Natural killer cell (primary cell): ENCODE measurements at regions not wholly inside any gene's neighbourhood (a gene's known extent, or its start where the extent isn't known, plus 50 kb on each side); places are given as distances from the start of the nearest gene placed in this dataset.

ENCODE experiments used
- ATAC-seq, 3 donors: fragments of 150-1000 bp in 2 of 3; fragments of 200-7000 bp in 1 of 3; cut with Tn5 transposase; 1 replicate in 1 of 3; 2 replicates in 2 of 3; pipeline ENCODE4 v1.10.0; 2021; ENCODE audit warnings: mild to moderate bottlenecking in 2 of 3, moderate library complexity in 2 of 3
- DNase-seq, 2 donors: peaks; one replicate each; pipeline versions ENCODE4 v3.0.0 to v3.0.0-alpha.2; 2013 to 2021; ENCODE audit warnings: mixed read lengths in 1 of 2
- H3K27ac ChIP-seq: one replicate; pipeline ENCODE4 v1.5.1; 2013; ENCODE audit warnings: mild to moderate bottlenecking, low read length
- H3K27me3 ChIP-seq: one replicate; pipeline ENCODE4 v1.6.1; 2013; ENCODE audit warnings: low read length; ENCODE audit not compliant: control insufficient read depth, insufficient read depth
- H3K36me3 ChIP-seq: one replicate; pipeline ENCODE4 v1.6.1; 2013; ENCODE audit warnings: low read length; ENCODE audit not compliant: control insufficient read depth, insufficient read depth
- H3K4me1 ChIP-seq: one replicate; pipeline ENCODE4 v1.6.1; 2013; ENCODE audit warnings: low read length; ENCODE audit not compliant: control insufficient read depth, insufficient read depth
- H3K4me3 ChIP-seq: one replicate; pipeline ENCODE4 v1.5.1; 2013; ENCODE audit warnings: low read length
- H3K9me3 ChIP-seq: one replicate; pipeline ENCODE4 v1.6.1; 2013; ENCODE audit warnings: low read length; ENCODE audit not compliant: control insufficient read depth, insufficient read depth
- H3K27ac Mint-ChIP-seq, 2 donors: one replicate each; pipeline ENCODE4 v1.8.0; 2022; ENCODE audit warnings: mild to moderate bottlenecking in 2 of 2, mixed read lengths in 2 of 2, moderate library complexity in 1 of 2
- H3K27me3 Mint-ChIP-seq, 2 donors: one replicate each; pipeline ENCODE4 v1.8.0; 2022; ENCODE audit warnings: low read depth in 2 of 2, mixed read lengths in 2 of 2
- H3K36me3 Mint-ChIP-seq: one replicate; pipeline ENCODE4 v1.8.0; 2022; ENCODE audit warnings: mixed read lengths
- H3K4me1 Mint-ChIP-seq, 2 donors: one replicate each; pipeline ENCODE4 v1.8.0; 2022; ENCODE audit warnings: mixed read lengths in 2 of 2
- H3K4me3 Mint-ChIP-seq: one replicate; pipeline ENCODE4 v1.8.0; 2022; ENCODE audit warnings: mild to moderate bottlenecking, moderate library complexity, mixed read lengths
- H3K9me3 Mint-ChIP-seq, 2 donors: one replicate each; pipeline ENCODE4 v1.8.0; 2022; ENCODE audit warnings: mixed read lengths in 2 of 2
- WGBS: methylation state at CpG from one replicate; pipeline ENCODE4 v1.1.7; 2013; ENCODE audit warnings: missing lambda C conversion rate; ENCODE audit not compliant: insufficient coverage; 5-methylcytosine and 5-hydroxymethylcytosine counted together
- intact Hi-C: fragments of 100-400 bp; cut with micrococcal nuclease; formaldehyde crosslinking; loops from one replicate; pipeline ENCODE4 v1.14.2; 2022
- TF ChIP-seq, protein P1 (sequence below): fragments of 200-600 bp; IDR thresholded peaks from one replicate; pipeline ENCODE4 v1.8.0; 2022; ENCODE audit warnings: antibody characterized with exemption

DNA sequence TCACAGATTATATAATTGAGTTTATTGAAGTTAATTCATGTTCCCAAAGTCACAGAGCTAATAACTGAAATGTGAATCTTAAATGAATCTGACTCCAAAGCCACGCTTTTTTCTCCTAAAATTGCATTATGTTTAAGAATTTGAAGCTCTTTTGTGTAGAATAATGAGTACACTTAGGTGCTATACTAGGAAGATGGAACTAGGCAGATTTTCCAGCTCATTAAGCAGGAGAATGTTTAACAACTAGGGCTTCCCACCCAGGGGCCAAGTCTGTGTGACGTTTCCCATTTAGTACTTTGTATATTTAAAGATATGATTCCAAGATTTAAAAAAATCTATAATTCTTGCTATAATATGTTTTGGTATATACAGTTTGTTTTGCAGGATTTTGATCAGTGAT is 169.5 kb downstream of the KIF20B start:
- H3K4me3 ChIP-seq, result no peak overlapping the region
- H3K9me3 ChIP-seq, result no peaks in the 10 kb centered on the region
- no peak overlapping the region for H3K27ac ChIP-seq
- no peaks in the 10 kb centered on the region for H3K36me3 ChIP-seq
- H3K27me3 Mint-ChIP-seq, result peaks cover 16 to 30% of the 10 kb centered on the region in 2 donors
- intact Hi-C loops, result no loop called here
- TF ChIP-seq, protein P1, sequence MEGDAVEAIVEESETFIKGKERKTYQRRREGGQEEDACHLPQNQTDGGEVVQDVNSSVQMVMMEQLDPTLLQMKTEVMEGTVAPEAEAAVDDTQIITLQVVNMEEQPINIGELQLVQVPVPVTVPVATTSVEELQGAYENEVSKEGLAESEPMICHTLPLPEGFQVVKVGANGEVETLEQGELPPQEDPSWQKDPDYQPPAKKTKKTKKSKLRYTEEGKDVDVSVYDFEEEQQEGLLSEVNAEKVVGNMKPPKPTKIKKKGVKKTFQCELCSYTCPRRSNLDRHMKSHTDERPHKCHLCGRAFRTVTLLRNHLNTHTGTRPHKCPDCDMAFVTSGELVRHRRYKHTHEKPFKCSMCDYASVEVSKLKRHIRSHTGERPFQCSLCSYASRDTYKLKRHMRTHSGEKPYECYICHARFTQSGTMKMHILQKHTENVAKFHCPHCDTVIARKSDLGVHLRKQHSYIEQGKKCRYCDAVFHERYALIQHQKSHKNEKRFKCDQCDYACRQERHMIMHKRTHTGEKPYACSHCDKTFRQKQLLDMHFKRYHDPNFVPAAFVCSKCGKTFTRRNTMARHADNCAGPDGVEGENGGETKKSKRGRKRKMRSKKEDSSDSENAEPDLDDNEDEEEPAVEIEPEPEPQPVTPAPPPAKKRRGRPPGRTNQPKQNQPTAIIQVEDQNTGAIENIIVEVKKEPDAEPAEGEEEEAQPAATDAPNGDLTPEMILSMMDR, result no peak
- H3K36me3 Mint-ChIP-seq, result no peaks in the 10 kb centered on the region
- no peaks in the 10 kb centered on the region for H3K27me3 ChIP-seq
- no peaks in the 10 kb centered on the region for H3K4me1 ChIP-seq
- H3K27ac Mint-ChIP-seq, result no peak overlapping the region
- DNase-seq (no peak), ATAC-seq (no peak)
- H3K4me1 Mint-ChIP-seq, result no peaks in the 10 kb centered on the region
- H3K9me3 Mint-ChIP-seq, result no peaks in the 10 kb centered on the region
- 85% methylated on average over 1 of the region's 2 CpGs for WGBS
- H3K4me3 Mint-ChIP-seq, result no peak overlapping the region

DNA sequence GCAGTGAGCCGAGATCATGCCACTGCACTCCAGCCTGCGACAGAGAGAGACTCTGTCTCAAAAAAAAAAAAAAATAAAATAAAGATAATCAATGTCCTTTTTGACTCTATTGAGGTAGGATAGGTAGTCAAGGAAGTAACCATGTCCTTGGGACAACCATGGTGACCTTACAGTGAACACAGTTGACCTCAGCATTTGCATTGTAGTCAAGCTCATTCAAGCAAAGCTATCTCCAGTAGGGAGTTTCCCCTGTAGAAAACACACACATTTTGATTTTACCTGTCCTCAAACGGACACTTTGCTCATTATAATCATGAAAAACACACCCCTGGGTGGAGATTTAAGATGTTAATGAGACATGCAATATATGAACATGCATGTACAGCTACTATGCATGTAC is 171.7 kb downstream of the KIF20B start:
- no peak overlapping the region for H3K4me3 Mint-ChIP-seq
- no peak overlapping the region for H3K4me3 ChIP-seq
- H3K36me3 ChIP-seq, result no peaks in the 10 kb centered on the region
- H3K9me3 ChIP-seq, result no peaks in the 10 kb centered on the region
- WGBS, result no CpG with 5 or more reads among the region's 3 CpGs
- H3K4me1 Mint-ChIP-seq, result no peaks in the 10 kb centered on the region
- no peaks in the 10 kb centered on the region for H3K27me3 ChIP-seq
- H3K27me3 Mint-ChIP-seq, result peaks cover 16 to 19% of the 10 kb centered on the region in 2 donors
- H3K9me3 Mint-ChIP-seq, result no peaks in the 10 kb centered on the region
- ATAC-seq (no peak), DNase-seq (no peak)
- TF ChIP-seq, protein P1, result no peak
- no peaks in the 10 kb centered on the region for H3K4me1 ChIP-seq
- H3K36me3 Mint-ChIP-seq, result no peaks in the 10 kb centered on the region
- no peak overlapping the region for H3K27ac ChIP-seq
- H3K27ac Mint-ChIP-seq, result no peak overlapping the region
- intact Hi-C loops, result no loop called here

DNA sequence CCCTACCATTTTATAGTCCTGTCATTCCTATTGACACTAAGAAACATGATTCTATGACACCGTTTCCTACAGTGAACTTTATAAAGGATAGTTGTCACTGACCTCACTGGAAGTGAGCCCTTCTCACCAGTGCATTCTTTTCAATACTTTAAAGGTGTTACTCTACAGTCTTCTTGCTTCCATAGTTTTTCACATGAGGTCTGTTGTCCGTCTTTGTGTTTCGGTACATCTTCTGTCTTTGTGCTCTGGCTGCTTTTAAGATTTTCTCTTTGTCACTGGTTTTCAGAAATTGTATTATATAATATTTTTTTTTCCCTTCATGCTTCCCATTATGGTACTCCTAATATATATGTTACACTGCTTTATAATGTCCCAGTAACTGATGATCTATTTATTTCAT is 174.2 kb downstream of the KIF20B start:
- H3K27ac Mint-ChIP-seq, result no peak overlapping the region
- TF ChIP-seq, protein P1, result no peak
- ATAC-seq, result no peak
- intact Hi-C loops, result no loop called here
- H3K9me3 Mint-ChIP-seq, result no peaks in the 10 kb centered on the region
- no peak overlapping the region for H3K4me3 Mint-ChIP-seq
- H3K9me3 ChIP-seq, result no peaks in the 10 kb centered on the region
- no peak overlapping the region for H3K27ac ChIP-seq
- no peaks in the 10 kb centered on the region for H3K4me1 ChIP-seq
- no peak for DNase-seq
- H3K4me1 Mint-ChIP-seq, result no peaks in the 10 kb centered on the region
- H3K4me3 ChIP-seq, result no peak overlapping the region
- no peaks in the 10 kb centered on the region for H3K27me3 ChIP-seq
- H3K27me3 Mint-ChIP-seq, result peaks cover 8 to 11% of the 10 kb centered on the region in 2 donors
- 96% methylated on average over 3 of the region's 3 CpGs for WGBS
- no peaks in the 10 kb centered on the region for H3K36me3 Mint-ChIP-seq
- no peaks in the 10 kb centered on the region for H3K36me3 ChIP-seq

DNA sequence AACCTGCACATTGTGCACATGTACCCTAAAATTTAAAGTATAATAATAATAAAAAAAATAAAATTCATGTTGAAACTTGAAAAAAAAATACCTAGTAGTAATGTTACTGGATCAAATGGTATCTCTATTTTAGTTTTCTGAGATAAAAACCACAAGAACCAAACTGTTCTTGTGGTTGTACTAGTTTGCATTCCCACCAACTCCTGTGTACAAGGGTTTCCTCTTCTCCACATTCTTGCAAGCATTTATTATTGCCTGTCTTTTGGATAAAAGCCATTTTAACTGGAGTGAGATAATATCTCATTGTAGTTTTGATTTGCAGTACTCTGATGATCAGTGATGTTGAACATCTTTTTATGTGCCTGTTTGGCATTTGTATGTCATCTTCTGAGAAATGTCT is 177.7 kb downstream of the KIF20B start:
- no peaks in the 10 kb centered on the region for H3K36me3 ChIP-seq
- H3K9me3 Mint-ChIP-seq, result peaks cover 2% of the 10 kb centered on the region in 2 donors
- intact Hi-C loops, result no loop called here

More for the DNA sequence above, 177.7 kb downstream of the KIF20B start:
- no peak for ATAC-seq
- H3K36me3 Mint-ChIP-seq, result no peaks in the 10 kb centered on the region
- Histone ChIP-seq H3K9me3 (no peaks in the 10 kb centered on the region), H3K4me1 (no peaks in the 10 kb centered on the region), H3K27me3 (no peaks in the 10 kb centered on the region), H3K27ac (no peak overlapping the region), H3K4me3 (no peak overlapping the region)
- TF ChIP-seq, protein P1, result no peak
- H3K4me3 Mint-ChIP-seq, result no peak overlapping the region
- H3K27ac Mint-ChIP-seq, result no peak overlapping the region
- no peaks in the 10 kb centered on the region for H3K4me1 Mint-ChIP-seq
- DNase-seq, result no peak
- H3K27me3 Mint-ChIP-seq, result peaks cover 29 to 33% of the 10 kb centered on the region in 2 donors
